Activated CD4-positive, CD25-positive, alpha-beta regulatory T cell treated with anti-CD3 and anti-CD28 coated beads, Interleukin-2, amount 50 U/mL, for 24 hours (primary cell): ENCODE measurements at regions not wholly inside any gene's neighbourhood (a gene's known extent, or its start where the extent isn't known, plus 50 kb on each side); places are given as distances from the start of the nearest gene placed in this dataset.

Source experiments
- ATAC-seq, 2 donors: fragments of 150-1000 bp; cut with Tn5 transposase; one replicate each; pipeline ENCODE4 v1.10.0; 2021; ENCODE audit warnings: mild to moderate bottlenecking in 1 of 2, moderate library complexity in 1 of 2

DNA sequence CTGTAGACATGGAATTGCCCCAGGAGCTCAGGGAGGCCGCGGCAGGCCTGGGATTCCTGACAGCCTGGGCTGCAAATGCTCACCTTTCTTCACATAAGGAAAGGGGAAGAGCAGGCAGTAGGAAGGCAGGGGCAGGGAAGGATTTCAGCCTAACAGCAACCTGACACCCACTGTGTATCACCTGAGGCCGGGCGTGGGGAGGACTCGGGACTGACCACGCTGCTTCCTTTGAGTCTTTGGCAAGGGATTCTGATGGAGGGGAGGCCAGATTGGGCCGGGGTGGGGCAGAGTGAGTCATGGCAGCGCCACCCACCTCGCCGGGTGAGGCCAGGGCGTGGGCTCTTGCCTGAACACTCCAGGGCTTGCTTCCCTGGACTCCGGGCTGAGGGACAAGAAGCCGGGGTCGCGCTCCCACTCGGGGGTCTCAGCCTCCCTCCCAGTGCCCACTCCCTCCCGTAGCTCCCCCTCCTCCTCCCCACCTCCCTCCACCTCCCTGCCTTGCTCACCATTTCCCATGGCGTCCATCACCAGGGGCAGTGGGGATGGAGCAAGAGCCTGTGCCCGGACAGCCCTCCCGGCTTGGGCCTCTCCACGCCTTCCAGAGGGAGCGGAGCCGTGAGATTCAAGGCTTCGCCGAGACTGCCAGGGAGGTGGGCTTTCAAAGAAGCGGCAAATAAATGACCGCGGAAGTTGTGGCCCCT, 247.9 kb upstream of the RTL1 start:
- no peak for ATAC-seq

DNA sequence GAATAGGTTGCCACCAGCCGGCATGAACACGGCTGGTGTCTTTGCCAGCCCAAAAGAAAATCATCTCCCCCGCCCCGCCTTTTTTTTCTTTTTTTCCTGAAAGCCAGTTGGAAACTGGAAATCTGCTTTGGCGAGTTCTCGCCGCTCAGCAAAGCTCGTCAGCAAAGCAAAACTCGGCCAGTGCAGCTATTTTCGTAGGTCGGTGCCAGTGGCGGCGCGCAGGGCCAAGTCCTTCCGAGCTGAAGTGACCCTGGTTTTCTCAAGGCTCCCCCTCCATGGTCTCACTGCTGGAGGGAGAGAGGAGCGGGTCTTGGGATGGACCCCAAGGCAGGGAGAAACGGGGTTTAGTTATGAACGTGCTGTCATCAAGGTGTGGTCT, 248.4 kb upstream of the RTL1 start:
- no peak for ATAC-seq

DNA sequence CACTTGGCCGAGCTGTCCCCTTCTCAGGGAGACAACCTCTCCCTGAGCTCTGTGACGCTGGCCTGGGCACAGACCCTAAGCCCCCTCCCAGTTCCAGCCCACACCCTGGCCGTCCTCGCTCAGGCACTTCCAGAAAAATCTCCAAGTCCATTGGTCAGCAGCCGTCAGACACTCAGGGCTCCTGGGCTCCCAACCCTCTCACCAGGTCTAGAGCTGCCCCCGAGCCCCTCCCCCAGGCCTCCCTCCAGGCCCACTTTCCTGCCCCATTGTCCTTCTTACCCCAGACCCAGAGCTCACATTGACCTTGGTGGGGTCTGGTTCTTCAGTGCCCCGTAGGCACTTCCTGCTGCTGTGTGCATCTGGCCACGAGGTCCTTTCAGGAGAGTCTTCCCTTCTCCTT, 249.3 kb upstream of the RTL1 start:
- no peak for ATAC-seq

DNA sequence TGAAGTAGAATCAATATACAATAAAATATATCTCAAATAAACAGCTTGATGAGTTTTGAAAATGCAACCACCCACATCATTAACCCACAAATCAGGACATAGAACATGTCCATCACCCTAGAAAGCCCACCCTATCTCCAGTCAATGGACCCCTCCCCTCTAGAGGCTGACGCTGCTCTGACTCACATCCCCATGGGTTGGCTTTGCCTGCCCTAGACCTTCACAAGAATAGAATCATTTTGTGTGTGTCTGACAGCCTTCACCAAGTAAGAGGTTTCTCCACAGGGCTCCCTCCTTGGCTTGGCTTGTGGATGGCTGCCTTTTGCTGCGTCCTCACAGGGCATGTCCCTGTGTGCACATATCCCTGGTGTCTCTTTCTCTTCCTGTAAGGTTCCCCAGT, 250.2 kb upstream of the RTL1 start:
- no peak for ATAC-seq

DNA sequence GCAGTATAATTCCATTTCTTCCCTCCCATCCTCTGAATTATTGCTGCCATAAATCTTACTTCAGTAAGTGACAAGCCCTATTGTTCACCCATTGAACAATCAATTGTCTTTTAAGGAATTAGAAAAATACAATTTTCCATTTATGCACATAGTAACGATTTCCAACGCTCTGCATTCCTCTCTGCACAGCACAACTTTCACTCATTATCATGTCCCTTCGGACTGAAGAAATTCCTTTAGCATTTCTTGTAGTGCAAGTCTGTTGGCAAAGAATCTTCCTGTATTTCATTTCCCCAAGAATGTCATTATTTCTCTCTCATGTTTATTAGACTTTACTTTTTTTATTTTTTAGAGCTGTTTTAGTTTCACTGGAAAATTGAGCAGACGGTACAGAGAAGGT, 252.1 kb upstream of the RTL1 start:
- ATAC-seq, result no peak

DNA sequence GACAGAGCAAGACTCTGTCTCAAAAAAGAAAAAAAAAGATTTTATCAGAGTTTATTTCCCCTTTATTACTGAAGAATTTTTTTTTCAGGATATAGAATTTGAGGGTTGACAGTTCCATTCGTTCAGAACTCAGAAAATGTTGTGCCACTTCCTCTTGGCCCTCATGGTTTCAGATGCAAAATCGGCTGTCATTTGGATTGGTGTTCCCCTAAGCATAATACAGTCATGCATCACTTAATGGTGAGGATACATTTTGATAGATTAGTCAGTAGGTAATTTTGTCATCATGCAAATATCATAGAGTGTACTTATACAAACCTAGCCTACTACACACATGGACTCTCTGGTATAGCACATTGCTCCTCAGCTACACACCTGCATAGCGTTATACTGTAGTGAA, 263.9 kb upstream of the RTL1 start:
- no peak for ATAC-seq

DNA sequence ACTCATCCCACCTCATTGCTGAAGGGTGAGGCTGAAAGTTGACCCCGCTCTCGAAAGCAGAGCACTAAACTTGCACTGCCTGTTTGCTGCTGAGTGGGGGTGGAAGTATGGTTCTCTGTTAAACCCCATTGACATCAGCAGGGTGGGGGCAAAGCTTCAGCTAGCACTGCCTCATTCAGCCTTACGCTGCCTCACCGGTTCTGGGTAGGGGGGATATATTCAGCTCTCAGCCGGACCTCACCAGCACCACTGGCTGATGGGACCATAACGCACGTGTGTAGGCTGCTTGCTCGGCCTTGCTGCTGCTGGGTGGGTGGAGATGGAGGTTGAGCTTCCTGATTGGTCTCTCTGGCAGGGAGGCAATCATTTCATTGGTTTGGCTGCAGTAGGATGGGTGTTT, 265.7 kb upstream of the RTL1 start:
- no peak for ATAC-seq

DNA sequence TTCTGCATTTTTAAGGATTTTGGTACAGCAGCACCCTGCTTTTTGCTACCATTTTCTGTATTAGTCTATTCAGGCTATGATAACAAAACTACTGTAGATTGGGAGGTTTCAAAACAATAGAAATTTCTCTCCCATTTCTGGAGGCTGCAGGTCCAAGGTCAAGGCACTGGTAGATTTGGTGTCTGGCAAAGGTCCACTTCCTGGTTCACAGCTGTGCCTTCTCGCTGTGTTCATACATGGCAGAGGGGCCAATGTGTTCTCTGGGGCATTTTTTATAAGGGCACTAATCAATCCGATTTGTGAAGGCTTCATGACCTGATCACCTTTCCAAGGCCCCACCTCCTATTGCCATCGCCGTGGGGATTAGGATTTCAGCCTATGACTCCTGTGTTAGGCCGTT, 268.1 kb upstream of the RTL1 start:
- no peak for ATAC-seq

DNA sequence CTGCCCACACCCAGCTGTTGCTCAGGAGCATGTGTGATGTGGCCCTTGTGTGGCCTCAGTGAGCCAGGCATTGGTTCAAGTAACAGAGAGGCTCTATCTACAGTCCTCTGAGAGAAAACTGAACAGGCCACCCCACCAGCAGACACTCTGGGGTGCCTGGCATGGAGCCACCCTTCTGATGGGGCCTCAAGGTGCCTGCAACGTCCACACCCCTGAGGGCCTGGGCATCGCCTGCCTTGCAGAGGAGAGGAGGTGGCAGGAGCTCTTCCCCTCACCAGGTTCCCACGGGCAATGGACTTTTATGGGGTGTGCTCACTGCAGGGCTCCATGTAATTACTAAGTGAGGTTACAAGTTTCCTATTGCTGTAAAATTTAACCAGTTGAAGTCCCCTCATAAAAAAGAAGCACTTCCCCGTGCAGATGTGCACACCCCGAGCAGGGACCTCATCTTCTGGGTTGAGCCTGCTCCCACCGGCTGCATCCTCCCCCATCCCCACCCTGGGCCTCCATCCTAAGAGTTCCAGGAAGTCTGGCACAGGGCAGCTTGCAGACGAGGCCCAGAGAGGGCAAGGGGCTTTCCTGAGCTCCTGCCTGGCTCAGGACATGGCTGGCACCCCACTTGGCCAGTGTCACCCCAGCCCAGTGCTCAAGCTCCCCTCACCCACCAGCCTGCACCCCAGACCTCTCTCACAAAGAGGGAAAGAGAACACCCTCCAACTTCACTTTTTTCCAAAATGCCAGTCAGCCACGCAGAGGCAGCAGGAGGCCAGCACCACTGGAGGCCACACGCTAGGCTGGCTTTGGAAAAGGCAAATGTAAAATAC, 270.4 kb upstream of the RTL1 start:
- ATAC-seq, result no peak

DNA sequence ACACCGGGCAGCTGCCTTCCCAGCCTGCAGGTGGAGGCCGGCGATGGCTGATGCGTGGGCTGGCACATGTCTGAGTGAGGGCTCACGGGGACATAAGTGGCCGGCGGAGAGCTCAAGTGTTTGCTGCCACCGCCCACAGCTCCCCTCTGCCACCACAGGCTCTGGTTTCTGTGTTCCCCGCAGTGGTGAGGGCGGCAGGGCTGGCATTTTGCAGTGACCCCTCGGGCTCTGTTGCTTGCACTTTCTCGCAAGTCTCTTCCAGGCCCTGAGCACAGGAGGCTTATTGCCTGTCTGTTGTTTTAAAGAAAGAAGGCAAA, 271.0 kb upstream of the RTL1 start:
- no peak for ATAC-seq

DNA sequence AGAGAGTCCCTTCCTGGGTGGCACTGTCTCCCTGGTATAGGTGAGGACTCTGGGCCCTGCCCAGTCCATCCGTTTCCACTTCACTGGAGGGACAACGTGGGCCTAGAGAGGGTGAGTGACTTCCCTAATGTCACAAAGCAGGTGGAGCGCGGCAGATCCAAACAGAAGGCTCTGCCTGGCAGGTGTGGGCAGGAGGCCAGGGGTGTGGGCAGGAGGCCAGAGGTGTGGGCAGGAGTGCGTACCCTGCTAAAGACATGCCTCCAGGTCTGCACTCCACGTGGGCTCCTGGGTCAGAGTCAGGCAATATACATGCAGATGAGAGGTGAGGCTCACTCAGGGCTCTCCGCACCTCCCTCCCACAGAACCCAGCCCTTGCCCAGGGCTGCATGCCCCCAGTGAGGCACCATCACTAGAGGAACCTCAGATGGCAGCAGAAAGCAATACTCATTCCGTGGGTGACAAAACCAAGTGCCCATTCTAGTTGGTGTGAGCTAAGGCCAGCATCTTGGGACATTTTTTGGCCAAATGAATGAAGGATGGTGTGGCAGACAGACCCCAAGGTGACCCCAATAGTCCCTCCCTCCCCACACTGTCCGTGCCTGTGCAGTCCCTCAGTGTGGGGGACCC, 271.6 kb upstream of the RTL1 start:
- no peak for ATAC-seq

DNA sequence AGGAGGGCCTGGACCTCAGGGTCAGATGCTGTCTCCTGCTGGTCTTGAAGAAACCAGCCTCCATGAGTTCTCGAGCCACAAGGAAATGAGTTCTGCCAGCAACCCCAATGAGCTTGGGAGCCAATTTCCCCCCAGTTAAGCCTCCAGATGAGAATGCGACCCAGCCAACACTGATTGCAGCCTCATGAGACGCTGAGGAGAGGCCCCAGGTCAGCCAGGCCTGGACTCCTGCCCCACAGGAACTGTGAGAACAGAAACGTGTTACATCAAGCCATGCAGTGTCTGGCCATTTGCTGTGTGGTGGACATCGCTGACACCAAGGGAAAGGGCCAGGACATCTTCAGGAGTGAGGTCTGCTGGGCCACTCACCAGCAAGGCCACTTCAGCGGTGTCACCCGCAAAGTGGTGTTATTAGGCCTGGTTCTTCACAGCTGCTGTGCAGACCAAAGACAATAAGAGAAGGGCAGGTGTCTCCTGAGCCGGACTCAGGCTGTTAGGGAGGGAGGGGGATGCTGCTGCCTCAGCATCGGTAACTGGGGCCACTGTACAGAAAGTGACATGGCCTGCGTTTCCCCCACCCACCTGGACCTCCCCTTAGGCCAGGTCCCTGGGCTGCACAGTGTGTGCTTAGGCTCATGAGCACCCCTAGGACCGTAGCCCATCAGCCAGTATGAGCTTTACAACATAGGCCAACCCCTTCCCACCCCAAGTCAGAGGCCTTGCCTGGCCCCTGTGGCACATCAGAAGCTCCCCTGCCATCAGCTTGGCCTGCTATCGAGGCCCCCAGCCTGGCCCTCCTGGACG, 272.4 kb upstream of the RTL1 start:
- no peak for ATAC-seq

DNA sequence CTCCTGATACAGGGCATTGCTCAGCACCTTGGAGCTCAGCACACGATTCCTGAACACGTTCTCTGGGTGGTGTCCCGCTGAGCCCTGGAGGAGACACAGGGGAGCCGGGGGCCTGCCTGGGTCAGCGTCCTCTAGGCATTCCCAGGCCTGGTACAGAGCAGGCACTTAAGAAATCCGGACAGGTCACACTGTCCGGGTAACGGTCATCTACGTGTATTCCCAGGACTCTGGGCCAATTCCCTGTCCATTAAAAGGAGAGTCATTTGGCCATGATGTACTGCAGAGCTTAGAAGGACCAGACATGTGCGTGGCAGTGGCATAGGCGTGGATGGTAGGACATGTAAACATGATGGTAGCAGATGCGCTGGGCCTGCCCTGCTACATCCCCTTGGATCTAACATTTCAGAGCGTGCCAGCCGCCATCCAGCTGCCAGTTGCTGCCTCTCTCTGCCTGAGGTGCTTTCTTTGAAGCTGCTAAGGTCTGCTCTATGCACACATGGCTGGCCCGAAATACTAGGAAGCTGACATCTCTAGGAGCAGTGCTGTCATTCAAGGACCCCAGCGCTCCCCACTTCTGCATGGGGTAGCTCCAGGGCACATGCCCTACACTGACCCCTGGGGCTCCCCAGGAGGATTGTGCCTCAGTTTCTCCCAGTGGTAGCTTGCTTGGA, 273.1 kb upstream of the RTL1 start:
- ATAC-seq, result no peak

DNA sequence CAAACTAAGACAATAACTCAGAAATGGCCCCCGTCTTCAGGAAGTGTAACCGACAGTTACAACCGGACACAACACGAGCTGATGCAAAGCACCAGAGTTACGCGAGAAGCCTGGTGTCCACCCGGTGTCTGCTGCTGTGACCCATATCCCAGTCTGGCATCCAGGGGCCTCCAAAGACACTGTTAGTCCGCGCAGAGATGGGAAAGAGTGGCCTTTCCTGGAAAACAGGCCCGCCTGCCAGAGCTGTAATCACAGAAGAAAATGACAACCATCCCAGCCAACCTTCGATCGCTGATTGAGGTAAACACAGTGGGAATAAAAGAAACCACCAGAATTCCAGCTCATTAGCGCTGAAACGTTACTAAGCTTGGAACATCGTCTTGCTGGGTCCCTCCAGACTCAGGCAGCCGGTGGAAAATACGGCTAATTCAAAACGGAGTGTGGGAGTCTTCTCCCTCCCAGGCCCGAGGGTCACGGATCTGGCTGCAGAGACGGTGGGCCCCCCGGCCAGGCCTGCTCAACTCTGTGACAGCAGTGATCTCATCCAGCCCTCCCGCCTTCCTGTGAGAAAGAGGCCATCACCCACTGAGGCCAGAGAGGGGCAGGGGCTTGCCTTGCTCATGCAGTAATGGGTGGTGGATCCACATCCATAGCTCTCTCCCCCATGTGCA, 273.9 kb upstream of the RTL1 start:
- no peak for ATAC-seq

DNA sequence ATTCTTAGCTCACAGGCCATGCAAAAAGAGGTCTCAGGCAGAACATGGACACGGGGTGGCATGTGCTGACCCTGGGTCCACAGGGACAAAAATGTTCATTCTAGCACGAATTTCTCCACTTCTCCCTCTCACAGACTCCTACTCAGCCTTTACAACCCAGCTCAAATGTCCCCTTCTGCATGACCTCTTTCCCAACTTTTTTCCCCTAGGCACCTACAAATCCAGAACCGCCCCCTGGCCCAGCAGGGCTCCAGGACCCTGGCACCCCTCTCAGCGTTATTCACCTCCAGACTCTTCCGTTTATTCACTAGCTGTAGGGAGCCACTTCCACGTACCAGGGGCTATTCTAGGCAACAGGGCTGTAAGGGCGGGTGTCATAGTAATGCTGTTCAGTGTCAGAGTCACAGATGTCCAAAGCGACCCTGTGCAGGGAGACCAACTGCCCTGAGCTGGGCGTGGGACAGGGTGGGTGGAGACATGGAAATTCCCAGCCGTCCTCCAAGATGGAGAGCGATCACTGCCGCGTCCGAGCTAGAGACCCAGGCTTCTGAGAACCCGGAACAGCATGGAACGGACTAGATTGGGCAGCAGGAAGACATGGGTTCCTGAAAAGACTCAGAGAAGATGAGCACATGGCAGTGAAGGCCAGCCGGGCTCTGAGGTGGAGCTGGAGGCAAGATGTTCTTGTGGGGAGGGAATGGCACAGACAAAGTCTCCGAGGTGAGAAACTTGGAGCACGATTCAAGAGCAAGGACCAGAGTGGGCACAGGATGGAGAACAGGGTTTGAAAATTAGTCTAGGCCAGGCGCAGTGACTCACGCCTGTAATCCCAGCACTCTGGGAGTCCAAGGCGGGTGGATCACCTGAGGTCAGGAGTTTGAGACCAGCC, 274.9 kb upstream of the RTL1 start:
- no peak for ATAC-seq

DNA sequence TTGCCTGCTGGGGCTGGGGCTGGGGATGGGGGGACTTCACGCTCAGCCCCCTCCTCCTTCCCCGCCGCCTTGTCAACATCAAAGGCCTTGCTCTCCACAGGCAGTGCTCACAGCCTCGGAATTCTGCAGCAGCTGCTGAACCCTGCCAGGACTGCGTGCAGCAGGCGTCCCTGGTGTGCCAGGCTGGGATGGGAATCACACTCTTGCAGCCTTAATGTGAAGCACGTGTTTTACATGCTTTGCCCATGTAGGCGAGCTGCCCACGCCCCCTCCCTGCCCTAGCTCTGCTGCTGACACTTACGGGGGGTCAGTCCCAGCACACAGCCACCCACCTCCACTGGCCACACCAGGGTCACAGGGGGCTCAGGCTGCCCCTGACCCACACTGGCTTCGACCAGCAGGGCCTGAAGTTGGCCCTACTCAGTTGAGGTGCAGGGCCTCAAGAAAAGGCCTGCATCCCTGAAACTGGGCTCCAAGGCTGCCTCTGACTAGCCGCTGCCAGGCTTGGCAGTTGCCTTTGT, 276.2 kb upstream of the RTL1 start:
- no peak for ATAC-seq

DNA sequence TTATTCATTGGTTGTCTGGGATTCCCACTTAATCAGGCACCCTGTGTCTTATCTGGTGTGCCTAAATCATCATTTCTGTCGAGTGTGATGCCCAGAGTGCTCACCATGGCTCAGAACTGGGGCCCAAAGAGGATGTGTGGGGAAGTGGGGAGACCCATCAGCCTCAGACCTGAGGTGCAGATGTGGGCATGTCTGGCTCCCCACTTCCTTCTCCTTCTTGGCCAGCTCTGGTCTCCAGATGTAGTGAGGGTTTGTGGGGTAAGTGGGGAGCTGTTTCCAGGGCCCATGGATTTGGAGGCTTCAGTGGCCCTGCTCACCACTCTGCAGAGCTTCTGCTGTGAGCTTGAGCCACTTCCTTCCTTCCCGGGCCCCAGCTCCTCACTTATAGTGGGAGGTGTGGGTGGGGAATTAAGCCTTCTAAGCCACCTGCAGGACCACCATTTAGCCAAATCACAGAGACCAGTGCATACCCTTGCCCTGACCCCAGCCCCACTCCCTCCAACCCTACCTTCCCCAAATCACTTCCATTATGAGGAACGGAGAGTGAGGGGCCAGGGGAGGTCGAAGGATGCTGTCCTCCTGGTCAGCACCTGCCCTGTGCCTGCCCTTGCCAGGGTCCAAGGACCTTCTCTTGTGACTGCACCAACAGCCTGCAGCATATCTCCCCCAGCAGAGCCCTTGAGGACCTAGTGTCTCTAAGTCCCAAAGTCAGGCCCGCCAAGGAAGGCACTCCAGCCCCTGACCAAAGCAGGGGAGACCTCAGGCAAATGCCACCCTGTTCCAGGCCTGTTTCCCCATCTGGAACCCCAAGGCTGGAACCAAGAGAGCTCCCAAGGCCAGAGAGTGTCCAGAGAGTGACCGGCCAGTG, 278.2 kb upstream of the RTL1 start:
- ATAC-seq, result no peak

DNA sequence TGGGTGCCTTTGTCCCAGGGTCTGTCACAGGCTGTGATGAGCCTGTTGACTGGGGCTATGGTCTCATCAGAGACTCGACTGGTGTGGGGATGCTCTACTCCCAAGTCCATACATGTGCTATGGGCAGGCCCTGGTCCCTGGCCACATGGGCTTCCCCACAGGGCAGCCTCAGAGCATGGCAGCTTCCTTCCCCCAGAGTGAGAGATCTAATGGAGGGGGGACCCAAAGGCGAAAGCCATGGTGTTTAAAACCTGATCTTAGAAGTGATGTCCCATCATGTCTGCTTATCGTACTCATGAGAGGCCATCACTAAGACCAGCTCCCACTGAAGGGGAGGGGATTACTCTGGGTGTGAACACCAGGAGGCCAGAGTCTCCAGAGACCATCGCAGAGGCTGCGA, 279.0 kb upstream of the RTL1 start:
- ATAC-seq, result no peak

DNA sequence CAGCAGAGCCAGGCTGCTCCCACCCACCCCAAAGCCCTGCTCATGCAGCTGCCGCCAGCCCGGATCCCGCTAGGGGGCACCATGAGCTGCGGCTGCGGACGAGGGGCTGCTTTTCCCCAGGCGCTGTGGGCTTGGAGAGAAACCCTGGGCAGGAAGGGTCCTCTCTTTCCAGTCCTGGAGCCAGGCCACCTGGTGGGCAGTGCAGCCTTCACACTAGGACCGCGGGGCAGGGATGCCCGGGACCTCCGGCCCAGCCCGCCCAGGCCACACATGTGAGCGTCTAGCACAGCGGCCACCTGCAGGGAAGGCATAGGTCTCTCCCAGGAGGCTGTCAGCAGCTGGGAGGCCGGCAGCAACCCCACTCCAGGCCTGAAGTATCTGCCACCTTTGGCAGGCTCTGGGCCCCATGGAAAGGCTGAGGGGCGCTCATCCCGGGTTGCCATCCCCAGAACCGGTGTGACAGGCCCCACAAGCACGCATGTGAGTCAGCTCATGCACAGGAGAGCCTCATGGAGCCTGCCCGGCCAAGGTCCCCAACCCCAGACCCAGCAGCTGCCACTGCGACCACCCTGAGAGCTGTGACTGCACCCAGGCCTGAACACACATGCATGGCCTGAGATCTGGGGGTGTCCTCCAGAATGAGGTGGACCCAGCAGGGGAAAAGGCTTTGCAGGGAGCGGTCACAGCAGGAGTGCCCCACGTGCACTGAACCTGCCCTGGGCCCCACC, 280.0 kb upstream of the RTL1 start:
- ATAC-seq, result no peak
